Lung (tissue), 11 donors: ENCODE measurements at regions not wholly inside any gene's neighbourhood (a gene's known extent, or its start where the extent isn't known, plus 50 kb on each side); places are given as distances from the start of the nearest gene placed in this dataset.

Experiments used
- ATAC-seq: fragments of 200-7000 bp; cut with Tn5 transposase; one replicate; pipeline ENCODE4 v1.9.1; 2020; ENCODE audit warnings: moderate number of reproducible peaks; ENCODE audit not compliant: insufficient read depth, low FRiP score
- DNase-seq, 3 donors: peaks; one replicate each; pipeline ENCODE4 v3.0.0-alpha.2; 2013 to 2017
- H3K27ac ChIP-seq, 2 donors: one replicate each; pipeline ENCODE4 v1.5.1; 2013; ENCODE audit warnings: mild to moderate bottlenecking in 2 of 2, moderate library complexity in 2 of 2, control low read depth in 1 of 2, inconsistent platforms in 1 of 2, low read depth in 1 of 2, low read length in 1 of 2
- H3K27me3 ChIP-seq, 3 donors: one replicate each; pipeline ENCODE4 v1.5.1; 2013; ENCODE audit warnings: low read length in 2 of 3; ENCODE audit not compliant: control insufficient read depth in 3 of 3, insufficient read depth in 3 of 3
- H3K36me3 ChIP-seq, 4 donors: one replicate each; pipeline ENCODE4 v1.5.1; 2013; ENCODE audit warnings: low read length in 4 of 4, mild to moderate bottlenecking in 1 of 4, moderate library complexity in 1 of 4; ENCODE audit not compliant: control insufficient read depth in 4 of 4, insufficient read depth in 4 of 4
- H3K4me1 ChIP-seq, 5 donors: one replicate each; pipeline ENCODE4 v1.5.1; 2013; ENCODE audit warnings: low read length in 5 of 5, mild to moderate bottlenecking in 2 of 5, moderate library complexity in 1 of 5; ENCODE audit not compliant: control insufficient read depth in 5 of 5, insufficient read depth in 5 of 5
- H3K4me3 ChIP-seq: one replicate; pipeline ENCODE4 v1.5.1; 2013; ENCODE audit warnings: mild to moderate bottlenecking, control low read depth, moderate library complexity
- H3K9ac ChIP-seq, 2 donors: one replicate each; pipeline ENCODE4 v1.5.1; 2013; ENCODE audit warnings: low read length in 2 of 2, control low read depth in 1 of 2; ENCODE audit not compliant: insufficient read depth in 1 of 2
- H3K9me3 ChIP-seq, 4 donors: one replicate each; pipeline ENCODE4 v1.5.1; 2013; ENCODE audit warnings: low read length in 3 of 4, mild to moderate bottlenecking in 1 of 4, moderate library complexity in 1 of 4; ENCODE audit not compliant: control insufficient read depth in 4 of 4, insufficient read depth in 3 of 4
- WGBS, 2 donors: extraction: QIAGEN DNeasy Blood & Tissue Kit; methylation state at CpG; one replicate each; pipeline ENCODE4 v1.1.7; 2013; 5-methylcytosine and 5-hydroxymethylcytosine counted together
- TF ChIP-seq, protein P1 (sequence below): IDR thresholded peaks from 2 replicates; pipeline ENCODE4 v1.5.1; 2012; ENCODE audit warnings: mild to moderate bottlenecking; ENCODE audit errors: control extremely low read depth, extremely low read depth
- donor health status: control.
- donor health status: control.
- donor health status: Bipolar disorder and iron deficiency.
- donor health status: healthy.
- donor health status: DM: yes; HTN: yes; CAD: no.

DNA sequence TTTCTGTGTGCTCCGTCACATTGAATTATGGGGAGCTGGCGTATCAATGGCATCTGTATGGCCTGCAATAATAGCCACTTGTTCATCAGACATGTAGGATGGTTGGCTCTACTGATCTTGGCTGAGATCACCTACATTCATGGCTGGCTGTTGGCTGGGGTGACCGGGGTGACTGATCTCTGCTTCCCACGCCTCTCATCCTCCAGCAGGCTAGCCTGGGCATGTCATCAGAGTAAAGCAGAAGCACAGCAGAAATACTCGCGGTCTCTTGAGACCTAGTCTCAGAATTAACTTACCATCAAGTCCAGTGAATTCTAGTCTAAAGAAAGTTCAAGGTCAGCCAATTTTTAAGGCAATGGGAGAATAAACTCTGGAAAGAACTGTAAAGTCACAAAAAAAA, 257.7 kb upstream of the GLI3 start:
- DNase-seq (no peak), ATAC-seq (no peak)
- TF ChIP-seq, protein P1, sequence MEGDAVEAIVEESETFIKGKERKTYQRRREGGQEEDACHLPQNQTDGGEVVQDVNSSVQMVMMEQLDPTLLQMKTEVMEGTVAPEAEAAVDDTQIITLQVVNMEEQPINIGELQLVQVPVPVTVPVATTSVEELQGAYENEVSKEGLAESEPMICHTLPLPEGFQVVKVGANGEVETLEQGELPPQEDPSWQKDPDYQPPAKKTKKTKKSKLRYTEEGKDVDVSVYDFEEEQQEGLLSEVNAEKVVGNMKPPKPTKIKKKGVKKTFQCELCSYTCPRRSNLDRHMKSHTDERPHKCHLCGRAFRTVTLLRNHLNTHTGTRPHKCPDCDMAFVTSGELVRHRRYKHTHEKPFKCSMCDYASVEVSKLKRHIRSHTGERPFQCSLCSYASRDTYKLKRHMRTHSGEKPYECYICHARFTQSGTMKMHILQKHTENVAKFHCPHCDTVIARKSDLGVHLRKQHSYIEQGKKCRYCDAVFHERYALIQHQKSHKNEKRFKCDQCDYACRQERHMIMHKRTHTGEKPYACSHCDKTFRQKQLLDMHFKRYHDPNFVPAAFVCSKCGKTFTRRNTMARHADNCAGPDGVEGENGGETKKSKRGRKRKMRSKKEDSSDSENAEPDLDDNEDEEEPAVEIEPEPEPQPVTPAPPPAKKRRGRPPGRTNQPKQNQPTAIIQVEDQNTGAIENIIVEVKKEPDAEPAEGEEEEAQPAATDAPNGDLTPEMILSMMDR: no peak
- no peaks in the 10 kb centered on the region for H3K9me3 ChIP-seq
- H3K27me3 ChIP-seq: peaks cover 0 to 2% (median 0%) of the 10 kb centered on the region in 3 donors
- no peak overlapping the region for H3K9ac ChIP-seq
- 78 to 81% methylated on average over 6 of the region's 6 CpGs for WGBS, 2 donors
- H3K4me1 ChIP-seq: peaks cover 0 to 16% (median 0%) of the 10 kb centered on the region in 5 donors
- H3K36me3 ChIP-seq: no peaks in the 10 kb centered on the region
- no peak overlapping the region for H3K4me3 ChIP-seq
- no peak overlapping the region for H3K27ac ChIP-seq

DNA sequence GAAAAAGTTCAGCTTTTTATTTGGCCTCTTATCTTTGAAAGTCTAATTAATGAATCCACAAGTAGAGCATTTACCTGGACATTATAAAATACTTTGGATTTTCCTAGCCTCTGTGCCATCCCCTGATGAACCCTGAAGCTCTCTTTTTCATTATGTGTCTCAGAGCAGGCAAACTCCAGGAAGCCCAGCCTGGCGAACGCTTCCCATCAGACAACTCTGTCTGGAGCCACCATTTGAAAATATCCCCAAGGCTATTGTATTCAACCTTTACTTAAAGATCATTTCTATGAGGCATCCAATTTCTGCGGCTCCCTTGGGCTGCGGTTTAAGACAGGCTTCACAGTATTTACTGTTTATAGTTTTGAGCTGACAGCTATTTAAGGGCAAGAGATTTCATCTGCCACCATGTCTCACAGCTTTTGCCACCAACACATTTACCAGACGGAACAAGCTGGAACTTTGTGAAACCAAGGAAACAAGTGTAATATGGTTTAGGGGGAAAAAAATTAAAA, 257.2 kb upstream of the GLI3 start:
- Histone ChIP-seq H3K36me3 (no peaks in the 10 kb centered on the region), H3K27ac (no peak overlapping the region), H3K27me3 (peaks cover 0 to 2% (median 0%) of the 10 kb centered on the region in 3 donors), H3K9ac (no peak overlapping the region), H3K4me3 (no peak overlapping the region), H3K9me3 (no peaks in the 10 kb centered on the region), H3K4me1 (peaks cover 0 to 16% (median 0%) of the 10 kb centered on the region in 5 donors)
- 78 to 84% methylated on average over 5 of the region's 5 CpGs for WGBS, 2 donors
- ATAC-seq (no peak), DNase-seq (no peak)
- TF ChIP-seq, protein P1: no peak

DNA sequence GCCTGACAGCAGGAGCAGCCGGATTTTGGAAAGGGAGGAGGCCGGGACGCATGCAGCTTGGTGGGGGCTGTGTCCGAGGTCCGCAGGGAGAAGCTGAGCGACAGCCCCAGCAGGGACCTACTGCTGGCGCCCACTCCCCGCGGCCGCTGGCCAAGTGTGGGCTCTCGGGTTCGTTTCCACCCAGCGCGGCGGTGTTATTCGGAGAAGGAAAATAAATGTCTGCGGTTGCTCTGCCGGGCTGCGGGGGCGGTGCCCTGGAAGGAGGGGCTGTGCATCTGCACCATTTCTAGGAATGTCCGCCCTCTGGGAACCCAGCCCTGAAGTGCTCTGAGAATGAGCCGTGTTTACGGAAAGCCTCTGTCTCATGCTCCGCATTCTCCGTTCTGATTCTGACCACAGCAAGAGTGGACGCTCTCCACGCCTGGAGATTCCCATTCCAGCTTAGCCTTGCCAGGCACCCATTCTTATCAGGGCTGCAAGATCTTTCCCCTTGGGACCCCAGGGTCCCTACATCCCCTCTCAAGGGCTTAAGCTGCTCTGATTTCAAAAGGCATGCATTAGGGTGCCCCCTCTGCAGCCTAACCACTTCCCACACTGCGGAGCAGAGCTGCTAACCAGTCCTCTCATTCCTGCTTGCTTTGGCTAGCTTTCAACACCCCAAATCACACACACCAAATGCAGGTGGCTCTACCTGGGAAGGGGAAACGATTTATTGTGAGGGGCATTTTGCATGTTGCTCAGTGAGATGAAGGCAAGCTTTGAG, 256.6 kb upstream of the GLI3 start:
- Histone ChIP-seq H3K36me3 (no peaks in the 10 kb centered on the region), H3K4me1 (peaks cover 0 to 16% (median 0%) of the 10 kb centered on the region in 5 donors), H3K9ac (peak overlapping the region in 1 of 2 donors; percentile 4), H3K9me3 (no peaks in the 10 kb centered on the region), H3K4me3 (peak overlapping the region; percentile 35), H3K27me3 (peaks cover 0 to 2% (median 0%) of the 10 kb centered on the region in 3 donors), H3K27ac (peak overlapping the region in 1 of 2 donors; percentile 86)
- TF ChIP-seq, protein P1: no peak
- ATAC-seq (peak; percentile 90), DNase-seq (peak; percentile 83 to 88 (median 88))
- 4 to 5% methylated on average over 29 of the region's 29 CpGs for WGBS, 2 donors
